GM19099 (cell line): ENCODE measurements at regions not wholly inside any gene's neighbourhood (a gene's known extent, or its start where the extent isn't known, plus 50 kb on each side); places are given as distances from the start of the nearest gene placed in this dataset.

Source experiments
- POLR2A ChIP-seq: IDR thresholded peaks from 3 replicates; pipeline ENCODE4 v1.6.1; 2011; ENCODE audit warnings: low read depth; ENCODE audit not compliant: insufficient read length; ENCODE audit errors: extremely low read depth

DNA sequence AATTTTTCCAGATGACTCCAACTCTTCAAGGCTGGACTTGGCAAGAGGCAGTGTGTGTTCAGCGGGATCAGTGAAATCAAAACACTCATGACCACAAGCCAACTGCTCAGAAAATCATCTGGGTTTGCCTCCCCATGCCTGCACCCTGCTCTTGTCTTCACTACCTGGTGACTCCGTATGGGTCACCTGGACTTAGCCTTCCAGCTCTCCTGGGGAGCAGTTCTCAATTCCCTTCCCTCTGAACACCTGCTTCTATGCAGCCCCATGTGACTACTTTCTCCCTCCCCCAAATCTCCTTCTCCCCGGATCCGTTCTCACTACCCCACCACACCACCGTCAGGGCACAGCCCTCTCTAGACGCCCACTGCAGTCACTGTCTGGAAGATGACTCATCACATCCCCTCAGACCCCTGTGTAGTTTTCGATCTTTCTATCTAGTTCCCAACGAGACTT is 130.2 kb upstream of the ID2 start:
- TF ChIP-seq POLR2A, result no peak

- TF ChIP-seq POLR2A, result no peak
Measured at GRCh38 chr2:8552293-8552801, 129.5 kb upstream of the ID2 start.

- TF ChIP-seq POLR2A, result no peak
Measured at GRCh38 chr2:8553643-8554042, 128.2 kb upstream of the ID2 start.

DNA sequence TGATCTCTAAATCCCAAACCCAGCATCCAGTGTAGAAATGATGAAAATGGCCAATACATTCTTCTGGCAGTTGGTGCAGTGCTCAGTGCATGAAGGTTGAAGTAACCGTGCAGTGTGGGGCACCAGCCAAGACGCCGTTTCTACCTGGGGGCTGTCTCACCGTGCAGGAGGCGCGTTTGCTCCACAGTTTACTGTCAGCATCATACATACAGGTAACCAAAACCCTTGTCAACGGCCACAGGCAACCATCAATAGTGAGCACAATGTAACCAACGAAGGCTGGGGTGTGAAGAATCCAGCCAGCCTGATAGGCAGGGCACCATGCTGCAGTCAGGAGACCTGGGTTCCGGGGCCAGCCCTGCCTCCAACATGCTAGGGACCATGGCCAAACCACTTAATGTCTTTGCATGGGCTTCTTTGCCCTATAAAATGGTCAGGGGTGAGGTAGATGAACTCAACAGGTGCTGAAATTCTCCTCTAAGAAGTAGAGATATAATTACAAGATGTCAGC is 127.5 kb upstream of the ID2 start:
- no peak for TF ChIP-seq POLR2A

GRCh38 chr2:8555543-8555942 is 126.3 kb upstream of the ID2 start:
- TF ChIP-seq POLR2A, result no peak

- no peak for TF ChIP-seq POLR2A
Measured at GRCh38 chr2:8558096-8558495, 123.8 kb upstream of the ID2 start.

- no peak for TF ChIP-seq POLR2A
Measured at GRCh38 chr2:8558956-8559355, 122.9 kb upstream of the ID2 start.

DNA sequence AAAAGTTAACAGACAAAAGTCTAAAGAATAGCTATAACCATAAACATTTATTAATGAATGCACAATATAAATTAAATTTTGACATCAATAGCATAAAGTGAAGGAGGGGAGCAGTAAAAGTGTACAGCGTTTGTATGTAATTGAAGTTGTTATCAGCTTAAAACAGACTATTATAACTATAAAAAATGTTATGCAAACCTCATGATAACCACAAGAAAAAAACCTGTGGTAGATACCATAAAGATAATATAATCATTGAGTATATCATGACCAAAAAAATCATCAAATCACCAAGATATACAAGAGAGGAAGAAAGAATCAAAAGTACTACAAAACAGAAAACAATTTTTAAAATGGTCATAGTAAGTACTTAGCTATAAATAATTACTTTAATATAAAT is 122.1 kb upstream of the ID2 start:
- TF ChIP-seq POLR2A, result no peak

- no peak for TF ChIP-seq POLR2A
Measured at GRCh38 chr2:8563814-8564474, 117.9 kb upstream of the ID2 start.

GRCh38 chr2:8564475-8564874 is 117.4 kb upstream of the ID2 start:
- no peak for TF ChIP-seq POLR2A

GRCh38 chr2:8565399-8566154 is 116.3 kb upstream of the ID2 start:
- TF ChIP-seq POLR2A, result no peak

GRCh38 chr2:8566155-8566670 is 115.6 kb upstream of the ID2 start:
- no peak for TF ChIP-seq POLR2A

GRCh38 chr2:8566774-8567468 is 114.9 kb upstream of the ID2 start:
- no peak for TF ChIP-seq POLR2A

GRCh38 chr2:8567469-8568260 is 114.2 kb upstream of the ID2 start:
- no peak for TF ChIP-seq POLR2A

GRCh38 chr2:8568543-8569302 is 113.1 kb upstream of the ID2 start:
- no peak for TF ChIP-seq POLR2A
